Spinal cord (tissue), 9 donors: ENCODE measurements at regions not wholly inside any gene's neighbourhood (a gene's known extent, or its start where the extent isn't known, plus 50 kb on each side); places are given as distances from the start of the nearest gene placed in this dataset.
A peak's percentile ranks its signal among the peaks of the same experiment; 100 is the strongest.

Experiments
- DNase-seq, 6 donors: peaks; one replicate each; pipeline versions ENCODE4 v3.0.0 to v3.0.0-alpha.2; 2013 to 2015; ENCODE audit warnings: low spot score in 6 of 6, low read depth in 4 of 6
- H3K27ac ChIP-seq: one replicate; pipeline ENCODE4 v1.5.1; 2013; ENCODE audit warnings: low read depth, low read length, control low read depth
- H3K27me3 ChIP-seq: one replicate; pipeline ENCODE4 v1.6.1; 2013; ENCODE audit warnings: low read length; ENCODE audit not compliant: control insufficient read depth, insufficient read depth
- H3K36me3 ChIP-seq: one replicate; pipeline ENCODE4 v1.6.1; 2013; ENCODE audit warnings: low read length; ENCODE audit not compliant: control insufficient read depth, insufficient read depth
- H3K4me1 ChIP-seq: one replicate; pipeline ENCODE4 v1.6.1; 2013; ENCODE audit warnings: low read length; ENCODE audit not compliant: control insufficient read depth, insufficient read depth
- H3K4me3 ChIP-seq: one replicate; pipeline ENCODE4 v1.5.1; 2013; ENCODE audit warnings: low read depth, low read length, control low read depth
- H3K9me3 ChIP-seq: one replicate; pipeline ENCODE4 v1.6.1; 2013; ENCODE audit warnings: low read length; ENCODE audit not compliant: control insufficient read depth, insufficient read depth
- WGBS: methylation state at CpG from one replicate; pipeline ENCODE4 v1.1.5; 2013; ENCODE audit warnings: missing lambda C conversion rate; ENCODE audit not compliant: insufficient coverage; 5-methylcytosine and 5-hydroxymethylcytosine counted together
- donor health status: healthy.

GRCh38 chr18:51727780-51728179 lies 530.3 kb upstream of the MEX3C start:
- no peak for DNase-seq
- no peak overlapping the region for H3K4me3 ChIP-seq
- H3K27me3 ChIP-seq, result no peaks in the 10 kb centered on the region
- no peaks in the 10 kb centered on the region for H3K9me3 ChIP-seq
- no peak overlapping the region for H3K27ac ChIP-seq
- no peaks in the 10 kb centered on the region for H3K36me3 ChIP-seq
- H3K4me1 ChIP-seq, result no peaks in the 10 kb centered on the region

DNA sequence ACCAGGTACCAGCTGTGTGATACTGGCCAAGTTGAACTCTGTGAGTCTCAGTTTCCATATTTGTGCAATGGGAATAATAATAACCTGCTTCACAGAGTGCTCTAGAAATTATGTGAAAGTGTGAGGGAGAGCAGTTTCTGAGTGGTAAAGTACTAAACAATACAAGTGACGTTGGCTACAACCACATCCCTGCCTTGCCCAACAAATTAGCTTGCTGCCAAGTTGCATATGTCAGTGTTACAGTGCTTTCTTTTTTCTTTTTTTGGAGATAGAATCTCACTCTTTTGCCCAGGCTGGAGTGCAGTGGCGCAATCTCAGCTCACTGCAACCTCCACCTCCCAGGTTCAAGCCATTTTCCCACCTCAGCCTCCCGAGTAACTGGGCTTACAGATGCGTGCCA lies 533.6 kb upstream of the MEX3C start:
- no peaks in the 10 kb centered on the region for H3K4me1 ChIP-seq
- no peaks in the 10 kb centered on the region for H3K9me3 ChIP-seq
- H3K27ac ChIP-seq, result no peak overlapping the region
- DNase-seq, result no peak
- WGBS, result 90% methylated on average over 2 of the region's 4 CpGs
- H3K4me3 ChIP-seq, result no peak overlapping the region
- no peaks in the 10 kb centered on the region for H3K27me3 ChIP-seq
- no peaks in the 10 kb centered on the region for H3K36me3 ChIP-seq

GRCh38 chr18:51734576-51734975 lies 537.1 kb upstream of the MEX3C start:
- H3K27me3 ChIP-seq, result no peaks in the 10 kb centered on the region
- no peaks in the 10 kb centered on the region for H3K4me1 ChIP-seq
- H3K36me3 ChIP-seq, result no peaks in the 10 kb centered on the region
- no peak overlapping the region for H3K27ac ChIP-seq
- no peak overlapping the region for H3K4me3 ChIP-seq
- no CpG with 5 or more reads among the region's 3 CpGs for WGBS
- H3K9me3 ChIP-seq, result no peaks in the 10 kb centered on the region
- DNase-seq, result no peak

DNA sequence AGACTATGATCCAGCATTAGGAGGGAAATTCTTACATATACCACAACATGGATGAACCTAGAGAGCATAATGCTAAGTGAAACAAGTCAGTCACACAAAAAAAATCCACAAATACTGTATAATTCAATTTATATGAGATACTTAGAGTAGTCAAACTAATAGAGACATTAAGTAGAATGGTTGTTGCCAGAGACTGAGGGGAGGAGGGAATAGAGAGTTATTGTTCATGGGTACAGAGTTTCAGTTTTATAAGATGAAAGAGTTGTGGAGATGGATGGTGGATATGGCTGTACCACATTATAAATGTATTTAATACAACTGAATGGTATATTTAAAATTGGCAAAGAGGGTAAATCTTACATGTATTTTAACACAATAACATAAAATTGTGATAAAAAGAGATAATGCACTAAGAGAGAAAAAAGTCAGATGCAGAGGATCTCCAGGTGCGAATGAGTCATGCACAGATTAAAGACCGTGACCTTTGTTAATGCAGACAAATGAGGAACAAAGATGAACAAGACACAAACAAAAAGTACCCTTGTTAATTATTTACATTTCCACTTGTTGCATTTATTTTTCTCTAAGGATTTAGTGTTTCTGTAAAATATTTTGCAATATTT lies 541.7 kb upstream of the MEX3C start:
- DNase-seq, result no peak
- no peaks in the 10 kb centered on the region for H3K9me3 ChIP-seq
- no peaks in the 10 kb centered on the region for H3K36me3 ChIP-seq
- no peaks in the 10 kb centered on the region for H3K27me3 ChIP-seq
- no CpG with 5 or more reads among the region's 2 CpGs for WGBS
- no peak overlapping the region for H3K4me3 ChIP-seq
- no peak overlapping the region for H3K27ac ChIP-seq
- H3K4me1 ChIP-seq, result no peaks in the 10 kb centered on the region

GRCh38 chr18:51751901-51752300 lies 554.4 kb upstream of the MEX3C start:
- Histone ChIP-seq H3K9me3 (no peaks in the 10 kb centered on the region), H3K36me3 (no peaks in the 10 kb centered on the region), H3K27ac (no peak overlapping the region), H3K4me3 (no peak overlapping the region), H3K4me1 (no peaks in the 10 kb centered on the region), H3K27me3 (no peaks in the 10 kb centered on the region)
- 100% methylated on average over 4 of the region's 4 CpGs for WGBS
- no peak for DNase-seq

GRCh38 chr18:51753365-51754057 lies 556.0 kb upstream of the MEX3C start:
- H3K27me3 ChIP-seq, result no peaks in the 10 kb centered on the region
- no peaks in the 10 kb centered on the region for H3K9me3 ChIP-seq
- peak in 2 of 6 donors; percentile 21 to 63 for DNase-seq
- no peaks in the 10 kb centered on the region for H3K4me1 ChIP-seq
- H3K27ac ChIP-seq, result no peak overlapping the region
- H3K36me3 ChIP-seq, result no peaks in the 10 kb centered on the region
- 80% methylated on average over 1 of the region's 5 CpGs for WGBS
- H3K4me3 ChIP-seq, result no peak overlapping the region

GRCh38 chr18:51754566-51754965 lies 557.1 kb upstream of the MEX3C start:
- Histone ChIP-seq H3K27me3 (no peaks in the 10 kb centered on the region), H3K4me1 (no peaks in the 10 kb centered on the region), H3K4me3 (no peak overlapping the region), H3K27ac (no peak overlapping the region), H3K9me3 (no peaks in the 10 kb centered on the region), H3K36me3 (no peaks in the 10 kb centered on the region)
- WGBS, result no CpG with 5 or more reads among the region's 4 CpGs
- DNase-seq, result no peak

- Histone ChIP-seq H3K4me3 (no peak overlapping the region), H3K27ac (no peak overlapping the region), H3K9me3 (no peaks in the 10 kb centered on the region), H3K36me3 (no peaks in the 10 kb centered on the region), H3K27me3 (no peaks in the 10 kb centered on the region), H3K4me1 (no peaks in the 10 kb centered on the region)
- WGBS, result 80% methylated on average over 1 of the region's 5 CpGs
- no peak for DNase-seq
Measured at GRCh38 chr18:51757255-51757924, 559.9 kb upstream of the MEX3C start.

- Histone ChIP-seq H3K4me3 (no peak overlapping the region), H3K36me3 (no peaks in the 10 kb centered on the region), H3K4me1 (no peaks in the 10 kb centered on the region), H3K9me3 (no peaks in the 10 kb centered on the region), H3K27me3 (no peaks in the 10 kb centered on the region), H3K27ac (no peak overlapping the region)
- no CpG with 5 or more reads among the region's 1 CpG for WGBS
- no peak for DNase-seq
Measured at GRCh38 chr18:51762373-51762772, 564.9 kb upstream of the MEX3C start.
